ENCODE measurements at regions not wholly inside any gene's neighbourhood (a gene's known extent, or its start where the extent isn't known, plus 50 kb on each side); places are given as distances from the start of the nearest gene placed in this dataset.

GRCh38 chr18:41456831-41457230 lies 498.2 kb upstream of the PIK3C3 start:
- no peak for DNase-seq

- DNase-seq: no peak
Measured at GRCh38 chr18:41449612-41450011, 505.4 kb upstream of the PIK3C3 start.

- DNase-seq: no peak
Measured at GRCh38 chr18:41444943-41445342, 510.1 kb upstream of the PIK3C3 start.

- no peak for DNase-seq
Measured at GRCh38 chr18:41436772-41437171, 518.3 kb upstream of the PIK3C3 start.

GRCh38 chr18:41418598-41418997 lies 536.4 kb upstream of the PIK3C3 start:
- DNase-seq: no peak

GRCh38 chr18:41416044-41416443 lies 539.0 kb upstream of the PIK3C3 start:
- DNase-seq: no peak

GRCh38 chr18:41410006-41410405 lies 545.0 kb upstream of the PIK3C3 start:
- DNase-seq: no peak

- DNase-seq: no peak
Measured at GRCh38 chr18:41406834-41407233, 548.2 kb upstream of the PIK3C3 start.

- no peak for DNase-seq
Measured at GRCh38 chr18:41396861-41397260, 558.2 kb upstream of the PIK3C3 start.

GRCh38 chr18:41396211-41396610 lies 558.8 kb upstream of the PIK3C3 start:
- DNase-seq: no peak

- no peak for DNase-seq
Measured at GRCh38 chr18:41395695-41396094, 559.3 kb upstream of the PIK3C3 start.

GRCh38 chr18:41391616-41392595 lies 563.1 kb upstream of the PIK3C3 start:
- peak; percentile 69 for DNase-seq

GRCh38 chr18:41390309-41390708 lies 564.7 kb upstream of the PIK3C3 start:
- no peak for DNase-seq

GRCh38 chr18:41378598-41378997 lies 576.4 kb upstream of the PIK3C3 start:
- DNase-seq: no peak

GRCh38 chr18:41373612-41374011 lies 581.4 kb upstream of the PIK3C3 start:
- no peak for DNase-seq

GRCh38 chr18:41372046-41372665 lies 582.9 kb upstream of the PIK3C3 start:
- no peak for DNase-seq

GRCh38 chr18:41371156-41372045 lies 583.6 kb upstream of the PIK3C3 start:
- DNase-seq: no peak

- DNase-seq: no peak
Measured at GRCh38 chr18:41370740-41371139, 584.3 kb upstream of the PIK3C3 start.

GRCh38 chr18:41357708-41358107 lies 597.3 kb upstream of the PIK3C3 start:
- DNase-seq: no peak

GRCh38 chr18:41353777-41354528 lies 601.1 kb upstream of the PIK3C3 start:
- no peak for DNase-seq

- no peak for DNase-seq
Measured at GRCh38 chr18:41351430-41351829, 603.6 kb upstream of the PIK3C3 start.

- DNase-seq: no peak
Measured at GRCh38 chr18:41347057-41347456, 608.0 kb upstream of the PIK3C3 start.
